HL-60 (cell line): ENCODE measurements at regions not wholly inside any gene's neighbourhood (a gene's known extent, or its start where the extent isn't known, plus 50 kb on each side); places are given as distances from the start of the nearest gene placed in this dataset.

Source experiments
- GABPA ChIP-seq: IDR thresholded peaks from 2 replicates; pipeline ENCODE4 v1.6.1; 2012; ENCODE audit warnings: low read depth
- POLR2AphosphoS5 ChIP-seq: IDR thresholded peaks from 2 replicates; pipeline ENCODE4 v1.6.1; 2012; ENCODE audit warnings: low read depth
- REST ChIP-seq: IDR thresholded peaks from 2 replicates; pipeline ENCODE4 v1.6.1; 2012; ENCODE audit warnings: low read depth; ENCODE audit not compliant: insufficient replicate concordance
- SPI1 ChIP-seq: IDR thresholded peaks from 2 replicates; pipeline ENCODE4 v1.6.1; 2012; ENCODE audit warnings: low read depth, mild to moderate bottlenecking, borderline replicate concordance
- TF ChIP-seq, protein P1 (sequence below): IDR thresholded peaks from one replicate; pipeline ENCODE4 v1.5.1; 2011; ENCODE audit warnings: low read length, control low read depth, inconsistent platforms; ENCODE audit not compliant: insufficient read depth

- TF ChIP-seq, protein P1, sequence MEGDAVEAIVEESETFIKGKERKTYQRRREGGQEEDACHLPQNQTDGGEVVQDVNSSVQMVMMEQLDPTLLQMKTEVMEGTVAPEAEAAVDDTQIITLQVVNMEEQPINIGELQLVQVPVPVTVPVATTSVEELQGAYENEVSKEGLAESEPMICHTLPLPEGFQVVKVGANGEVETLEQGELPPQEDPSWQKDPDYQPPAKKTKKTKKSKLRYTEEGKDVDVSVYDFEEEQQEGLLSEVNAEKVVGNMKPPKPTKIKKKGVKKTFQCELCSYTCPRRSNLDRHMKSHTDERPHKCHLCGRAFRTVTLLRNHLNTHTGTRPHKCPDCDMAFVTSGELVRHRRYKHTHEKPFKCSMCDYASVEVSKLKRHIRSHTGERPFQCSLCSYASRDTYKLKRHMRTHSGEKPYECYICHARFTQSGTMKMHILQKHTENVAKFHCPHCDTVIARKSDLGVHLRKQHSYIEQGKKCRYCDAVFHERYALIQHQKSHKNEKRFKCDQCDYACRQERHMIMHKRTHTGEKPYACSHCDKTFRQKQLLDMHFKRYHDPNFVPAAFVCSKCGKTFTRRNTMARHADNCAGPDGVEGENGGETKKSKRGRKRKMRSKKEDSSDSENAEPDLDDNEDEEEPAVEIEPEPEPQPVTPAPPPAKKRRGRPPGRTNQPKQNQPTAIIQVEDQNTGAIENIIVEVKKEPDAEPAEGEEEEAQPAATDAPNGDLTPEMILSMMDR, result no peak
- TF ChIP-seq POLR2AphosphoS5 (no peak), SPI1 (no peak), REST (no peak), GABPA (no peak)
Measured at GRCh38 chr6:40755749-40756452, 168.7 kb upstream of the LRFN2 start.
